Stomach (tissue), 4 donors: ENCODE measurements at regions not wholly inside any gene's neighbourhood (a gene's known extent, or its start where the extent isn't known, plus 50 kb on each side); places are given as distances from the start of the nearest gene placed in this dataset.

Experiments
- POLR2A ChIP-seq, 4 donors: fragments of 450-650 bp; IDR thresholded peaks; one replicate each; pipeline ENCODE4 v1.6.1; 2016; ENCODE audit warnings: antibody characterized with exemption in 4 of 4, control low read depth in 2 of 4, mild to moderate bottlenecking in 1 of 4, moderate library complexity in 1 of 4
- POLR2AphosphoS5 ChIP-seq, 3 donors: sonication (generic); formaldehyde crosslinking; IDR thresholded peaks; one replicate each; pipeline ENCODE4 v1.6.1; 2016; ENCODE audit warnings: antibody characterized with exemption in 3 of 3
- TF ChIP-seq, protein P1 (sequence below), 7 experiments: fragments of 450-650 bp in 4 of 7; fragments of 200-600 bp in 3 of 7; sonication (generic) in 3 of 7; IDR thresholded peaks; one replicate each; pipeline ENCODE4 v1.5.1; 2016 to 2019; ENCODE audit warnings: antibody characterized with exemption in 7 of 7, control low read depth in 2 of 7, mild to moderate bottlenecking in 1 of 7

- TF ChIP-seq, protein P1, sequence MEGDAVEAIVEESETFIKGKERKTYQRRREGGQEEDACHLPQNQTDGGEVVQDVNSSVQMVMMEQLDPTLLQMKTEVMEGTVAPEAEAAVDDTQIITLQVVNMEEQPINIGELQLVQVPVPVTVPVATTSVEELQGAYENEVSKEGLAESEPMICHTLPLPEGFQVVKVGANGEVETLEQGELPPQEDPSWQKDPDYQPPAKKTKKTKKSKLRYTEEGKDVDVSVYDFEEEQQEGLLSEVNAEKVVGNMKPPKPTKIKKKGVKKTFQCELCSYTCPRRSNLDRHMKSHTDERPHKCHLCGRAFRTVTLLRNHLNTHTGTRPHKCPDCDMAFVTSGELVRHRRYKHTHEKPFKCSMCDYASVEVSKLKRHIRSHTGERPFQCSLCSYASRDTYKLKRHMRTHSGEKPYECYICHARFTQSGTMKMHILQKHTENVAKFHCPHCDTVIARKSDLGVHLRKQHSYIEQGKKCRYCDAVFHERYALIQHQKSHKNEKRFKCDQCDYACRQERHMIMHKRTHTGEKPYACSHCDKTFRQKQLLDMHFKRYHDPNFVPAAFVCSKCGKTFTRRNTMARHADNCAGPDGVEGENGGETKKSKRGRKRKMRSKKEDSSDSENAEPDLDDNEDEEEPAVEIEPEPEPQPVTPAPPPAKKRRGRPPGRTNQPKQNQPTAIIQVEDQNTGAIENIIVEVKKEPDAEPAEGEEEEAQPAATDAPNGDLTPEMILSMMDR (IDR thresholded peaks at IDR 0.05) = no peak
- no peak for TF ChIP-seq POLR2A (IDR thresholded peaks at IDR 0.05)
- no peak for TF ChIP-seq POLR2AphosphoS5 (IDR thresholded peaks at IDR 0.05)
Observed at GRCh38 chr3:87595798-87596197, 319.4 kb upstream of the POU1F1 start.
